HL-60/S4 treated with phorbol 12-myristate 13-acetate at 8.2 ng/mL for 4 days and 3 days (cell line): ENCODE measurements at regions not wholly inside any gene's neighbourhood (a gene's known extent, or its start where the extent isn't known, plus 50 kb on each side); places are given as distances from the start of the nearest gene placed in this dataset.

Source experiments
- in situ Hi-C: fragments of 300-500 bp; cut with MboI; formaldehyde crosslinking; loops from 2 replicates; pipeline ENCODE4 v1.15.0; 2022; ENCODE audit warnings: low sequenced_read_pairs

DNA sequence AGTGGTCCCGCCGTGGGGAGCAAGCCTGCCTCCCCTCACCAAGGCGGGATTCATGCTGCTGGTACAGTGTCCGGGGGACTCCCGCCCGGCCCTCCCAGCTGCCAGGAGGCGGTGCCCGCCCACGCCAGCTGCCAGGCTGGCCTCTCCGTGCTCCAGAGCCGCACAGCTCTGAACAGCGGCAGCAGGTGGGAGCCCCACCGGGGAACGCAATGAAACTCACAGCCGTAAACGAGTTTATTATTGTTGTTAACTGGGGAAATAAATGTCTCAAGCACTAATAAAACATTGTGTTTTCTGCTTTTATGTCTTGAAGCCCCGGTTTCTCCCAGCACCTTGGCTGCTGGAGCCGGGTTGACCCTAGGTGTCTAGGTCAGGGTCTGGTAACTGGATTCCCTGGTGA is 317.7 kb upstream of the TLE3 start:
- in situ Hi-C loops = no loop called here

DNA sequence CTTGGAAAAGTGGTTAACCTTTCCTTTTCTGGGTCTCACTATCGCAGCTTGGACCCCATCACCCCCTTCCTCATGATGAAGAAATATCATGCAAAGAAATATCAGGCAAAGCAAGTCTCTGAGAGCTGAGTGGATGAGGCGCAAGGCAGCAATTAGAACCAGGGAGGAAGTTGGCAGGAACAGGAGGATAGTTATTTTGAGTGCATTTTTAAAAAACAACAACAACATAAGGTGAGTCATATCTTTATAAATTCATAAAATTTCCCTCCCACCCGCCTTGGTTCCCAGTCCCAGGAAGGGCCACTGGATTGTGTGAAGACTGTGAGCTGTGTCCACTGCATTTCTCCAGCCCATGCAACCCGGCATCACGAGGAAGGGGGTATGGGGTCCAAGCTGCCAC is 316.9 kb upstream of the TLE3 start:
- in situ Hi-C loops = no loop called here

DNA sequence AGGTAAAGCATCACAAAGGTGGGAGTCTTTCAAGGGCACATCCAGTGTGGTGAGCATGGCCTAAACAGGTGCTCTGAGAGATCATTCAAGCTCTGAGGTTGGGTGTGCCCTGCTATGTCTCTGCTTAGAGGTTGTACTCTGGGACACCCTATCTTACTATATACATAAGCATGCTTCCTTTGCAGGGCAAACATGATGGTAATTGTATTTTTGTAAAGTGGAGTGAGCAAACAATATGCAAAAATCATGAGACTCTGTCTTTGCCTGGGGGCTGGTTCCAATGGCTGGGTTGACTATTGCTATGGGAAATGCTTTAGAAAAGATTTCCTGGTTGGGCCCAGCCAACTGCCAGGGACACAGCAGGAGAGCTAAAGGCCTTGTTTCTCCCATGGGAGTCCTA is 315.1 kb upstream of the TLE3 start:
- in situ Hi-C loops = no loop called here

DNA sequence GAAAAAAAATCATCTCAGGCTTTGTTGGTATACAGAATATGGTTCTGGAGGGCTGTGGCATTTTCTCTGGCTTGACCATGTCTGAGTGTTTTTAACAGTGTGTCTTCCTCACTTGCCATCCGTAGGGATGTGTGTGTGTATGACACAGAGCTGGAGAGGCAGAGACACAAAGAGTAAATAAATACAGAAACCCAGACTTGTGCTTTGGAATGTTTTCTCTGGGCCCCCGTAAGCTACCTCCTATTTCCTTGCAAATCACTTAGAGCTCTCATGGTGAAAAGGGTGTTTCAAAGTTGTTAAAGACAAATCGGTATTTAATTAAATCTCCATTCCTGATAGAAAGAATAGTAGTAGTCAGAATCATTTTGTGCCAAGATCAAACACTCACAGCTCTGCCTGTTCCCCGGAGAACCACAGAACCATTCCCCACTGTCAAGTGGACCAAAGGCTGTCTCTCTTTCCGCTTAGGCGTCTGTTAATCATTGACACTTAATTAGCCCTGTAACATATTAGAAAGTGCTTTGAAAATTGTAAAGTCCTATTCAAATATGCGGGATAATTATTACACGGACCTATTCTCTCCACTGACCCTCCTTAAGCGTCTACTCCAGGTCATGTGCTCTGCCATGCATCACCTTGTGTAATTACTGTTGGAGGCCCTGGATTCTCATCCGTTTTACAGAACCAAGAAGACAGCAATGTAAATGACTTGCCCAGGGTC is 313.6 kb upstream of the TLE3 start:
- in situ Hi-C loops = no loop called here

DNA sequence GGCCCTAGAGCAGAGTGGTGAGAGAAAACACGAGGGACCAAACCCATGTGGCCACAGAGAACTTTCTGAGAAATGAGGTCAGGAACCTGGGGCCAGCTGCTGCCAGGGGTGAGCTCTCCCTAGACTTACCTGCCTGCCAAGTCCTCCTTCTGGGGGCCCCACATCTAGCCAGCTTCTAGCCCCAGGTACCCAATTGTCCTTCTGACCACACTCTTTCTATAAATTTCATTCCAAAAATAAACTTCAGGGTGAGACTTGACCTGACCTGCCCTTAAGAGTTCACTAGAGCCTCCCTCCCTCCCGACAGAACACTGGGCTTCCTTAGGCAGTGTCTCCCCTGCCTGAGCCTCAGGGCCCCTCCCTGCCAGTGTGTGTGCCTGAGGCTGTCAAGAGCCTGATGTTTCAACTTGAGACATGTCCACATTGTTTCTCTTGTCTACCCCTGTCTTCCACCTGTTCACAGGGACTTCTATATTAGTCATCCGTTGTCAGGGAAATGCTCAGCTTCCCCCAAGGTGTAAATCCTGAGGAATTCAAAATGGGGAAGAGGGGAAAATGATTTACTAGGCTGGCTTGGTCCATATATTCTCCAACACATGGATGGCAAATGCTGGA is 312.8 kb upstream of the TLE3 start:
- in situ Hi-C loops = no loop called here

DNA sequence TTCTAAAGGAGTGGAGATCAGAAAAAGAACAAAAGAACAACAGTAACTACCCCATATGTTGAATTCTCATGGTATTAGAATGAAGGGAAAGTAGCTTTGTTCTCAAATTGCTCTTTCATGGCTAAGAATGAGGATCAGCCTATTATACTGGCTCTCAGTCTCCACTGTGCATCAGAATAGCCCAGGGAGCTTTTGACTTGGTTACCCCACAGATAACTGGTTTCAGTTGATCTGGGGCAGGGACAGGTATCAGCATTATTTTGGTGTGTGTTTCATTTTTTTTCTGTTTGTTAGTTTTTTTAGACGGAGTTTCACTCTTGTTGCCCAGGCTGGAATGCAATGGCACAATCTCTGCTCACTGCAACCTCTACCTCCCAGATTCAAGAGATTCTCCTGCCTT is 311.7 kb upstream of the TLE3 start:
- in situ Hi-C loops = no loop called here

DNA sequence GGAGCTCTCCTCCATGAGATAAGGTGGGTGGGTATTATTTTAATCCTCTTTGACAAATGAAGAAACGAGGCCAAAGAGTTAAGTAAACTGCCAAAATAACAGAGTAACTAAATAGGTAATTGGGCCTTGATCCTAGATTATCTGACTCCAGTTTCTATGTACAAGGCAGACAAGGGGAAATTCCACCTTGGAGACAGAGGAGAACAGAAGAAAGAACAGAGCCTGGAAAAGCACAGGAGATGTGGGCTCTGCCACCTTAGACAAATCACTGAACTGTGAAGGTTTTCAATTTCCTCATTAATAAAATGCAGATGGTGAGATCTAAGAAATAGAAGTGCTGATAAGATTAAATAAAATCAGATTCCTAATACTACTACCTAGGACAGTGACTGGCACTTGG is 310.2 kb upstream of the TLE3 start:
- in situ Hi-C loops = no loop called here

DNA sequence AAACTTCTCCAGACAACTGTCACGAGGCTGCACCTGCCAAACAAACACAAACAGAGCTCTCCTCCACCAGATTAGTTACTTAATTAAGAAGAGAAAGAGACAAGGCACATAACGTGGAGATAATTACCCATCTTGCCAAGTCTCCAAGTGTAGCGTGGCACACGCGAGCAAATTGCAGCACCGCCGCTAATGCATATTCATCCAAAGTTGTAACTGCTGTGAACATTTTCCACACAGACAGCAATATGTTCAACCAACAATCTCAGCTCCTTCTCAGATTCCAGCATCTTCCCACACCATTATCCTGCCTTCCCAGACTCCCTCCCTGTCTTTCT is 309.6 kb upstream of the TLE3 start:
- in situ Hi-C loops = no loop called here

DNA sequence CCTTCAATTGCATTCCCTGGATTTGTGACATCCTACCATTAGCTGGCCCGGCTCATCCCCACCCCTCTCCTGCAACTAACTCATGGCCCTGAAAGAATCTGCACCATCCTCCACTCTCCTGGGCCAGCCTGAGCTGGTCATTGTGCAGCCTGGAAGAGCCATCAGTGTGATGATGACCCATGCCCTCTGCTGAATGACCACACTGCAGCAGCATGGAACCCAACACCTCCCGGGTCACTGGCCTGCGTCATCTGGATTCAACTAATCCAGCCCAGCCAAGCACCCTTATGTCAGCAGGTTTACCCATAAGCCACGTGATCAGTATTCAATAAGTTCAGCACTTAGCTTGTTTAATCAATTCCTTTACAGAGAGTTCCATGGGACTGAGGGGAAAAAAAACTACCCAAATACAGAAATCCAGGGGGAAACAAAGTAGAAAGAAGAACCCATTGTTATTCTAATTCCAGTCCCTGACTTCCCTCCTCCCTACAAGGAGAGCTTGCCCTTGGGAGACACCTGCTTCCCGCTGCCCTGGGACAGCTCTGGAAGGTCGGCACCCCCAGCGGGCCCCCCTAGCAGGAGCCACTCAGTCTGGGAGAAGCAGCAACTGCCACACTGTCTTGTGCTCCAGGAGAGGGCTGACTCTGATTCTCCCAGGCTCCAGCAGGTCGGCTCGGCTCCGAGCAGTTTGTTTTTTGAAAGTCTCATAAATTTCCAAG is 309.1 kb upstream of the TLE3 start:
- in situ Hi-C loops = no loop called here

DNA sequence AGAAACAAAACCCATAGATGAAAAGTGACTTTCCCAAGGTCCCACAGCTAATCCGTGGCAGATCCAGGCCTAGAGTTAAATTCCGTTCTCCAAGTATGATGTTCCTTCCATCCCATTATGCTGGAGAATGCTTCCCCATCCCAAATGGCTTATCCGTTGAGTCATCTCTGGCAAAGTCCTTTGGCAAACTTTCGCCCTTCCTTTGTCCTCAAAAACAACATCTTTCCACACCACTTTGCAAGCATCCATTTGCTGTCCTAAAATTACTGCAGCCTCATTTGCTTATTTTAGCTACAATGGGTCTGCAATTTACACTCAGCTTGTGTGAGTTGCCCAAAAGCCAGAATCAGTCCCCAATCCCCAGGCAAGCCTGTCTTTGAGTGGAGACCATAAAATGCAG is 304.0 kb upstream of the TLE3 start:
- in situ Hi-C loops = no loop called here

DNA sequence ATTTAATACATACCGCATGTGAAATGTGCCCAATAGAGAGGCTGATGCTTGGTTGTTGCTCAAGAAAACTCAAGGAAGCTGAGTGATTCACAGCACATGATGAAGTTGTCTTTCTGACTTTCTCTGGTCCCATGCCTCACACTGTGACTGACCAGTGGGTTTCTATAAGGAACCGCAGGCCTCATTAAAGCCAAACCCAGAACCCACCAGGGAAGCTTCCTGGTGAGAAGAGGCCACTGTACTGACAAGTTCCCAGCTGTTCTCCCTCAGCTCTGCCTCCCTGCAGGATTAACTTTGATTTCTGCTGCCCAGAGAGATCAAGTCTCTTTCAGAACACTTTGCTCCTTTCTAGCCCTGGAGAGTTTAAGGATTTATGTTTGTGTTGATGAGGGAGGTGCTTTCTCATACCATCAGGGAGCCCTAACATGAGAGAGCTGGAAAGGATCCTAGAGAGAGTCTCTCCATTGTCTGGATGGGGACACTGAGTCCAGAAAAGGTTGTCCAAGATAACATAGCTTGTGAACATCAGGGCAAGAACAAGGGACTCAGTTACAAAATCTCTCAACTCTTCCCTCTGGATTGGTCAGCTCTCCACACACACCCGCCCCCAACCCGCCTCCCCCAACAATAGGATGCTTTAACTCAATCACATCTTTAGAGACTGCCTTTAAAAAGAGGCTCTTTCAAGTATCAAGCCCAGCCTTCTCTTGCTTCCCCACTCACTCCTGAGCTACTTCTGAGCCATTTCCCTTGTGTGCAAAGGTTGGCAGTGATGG is 303.2 kb upstream of the TLE3 start:
- in situ Hi-C loops = no loop called here

DNA sequence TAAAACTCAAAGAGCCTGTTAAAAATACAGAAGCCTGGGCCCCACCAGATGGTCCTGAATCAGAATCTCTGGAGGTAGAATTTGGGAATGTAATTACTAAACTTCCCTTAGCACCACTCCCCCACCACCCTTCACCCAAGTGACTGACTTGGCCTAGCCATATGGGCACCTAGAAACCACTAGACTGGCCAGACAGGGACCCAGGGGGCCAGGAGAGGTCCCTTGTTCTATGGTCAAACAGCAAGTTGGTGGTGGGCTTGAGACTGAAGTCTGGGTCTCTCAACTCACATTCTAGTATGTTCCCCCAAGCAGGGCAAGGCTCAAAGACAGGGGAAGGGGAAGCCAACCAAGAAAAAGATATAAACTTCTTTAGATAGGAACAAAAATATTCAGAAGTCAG is 301.5 kb upstream of the TLE3 start:
- in situ Hi-C loops = no loop called here

DNA sequence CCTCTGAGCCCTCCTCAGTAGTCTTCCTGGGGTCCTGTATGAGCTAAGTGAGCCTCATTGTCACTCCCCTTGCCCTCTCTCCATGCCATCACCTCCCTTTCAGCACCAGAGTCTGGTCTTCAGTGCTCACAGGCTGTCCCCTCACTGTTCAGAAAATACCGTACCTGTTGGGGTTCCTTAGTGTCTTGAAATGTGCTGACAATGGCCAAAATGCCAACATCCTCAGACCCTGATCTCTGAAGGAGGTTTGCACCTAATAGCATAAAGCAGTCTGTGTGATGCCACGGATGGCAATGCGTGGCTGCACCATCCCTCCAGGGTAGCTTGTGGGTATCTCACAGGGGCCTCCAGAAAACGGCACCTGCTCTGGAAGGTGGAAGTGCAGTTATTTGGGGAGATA is 301.0 kb upstream of the TLE3 start:
- in situ Hi-C loops = no loop called here

DNA sequence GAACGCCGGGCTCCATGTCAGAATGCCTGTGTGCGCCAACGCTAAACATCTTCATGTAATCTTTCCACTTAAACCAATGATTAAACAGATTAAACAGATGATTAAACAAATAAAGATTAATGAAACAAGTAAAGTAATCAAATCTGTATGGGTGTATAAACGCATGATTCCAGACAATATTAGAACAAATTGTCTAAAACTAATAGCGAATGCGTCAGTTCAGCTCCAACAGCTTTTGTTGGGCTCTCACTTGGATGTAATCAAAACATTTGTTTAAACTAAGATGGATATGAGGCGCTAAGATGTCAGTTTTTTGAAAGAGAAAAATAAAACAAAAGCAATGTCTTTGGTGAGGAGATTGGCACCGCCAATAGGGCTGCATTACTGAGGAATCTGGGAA is 299.1 kb upstream of the TLE3 start:
- in situ Hi-C loops = no loop called here

DNA sequence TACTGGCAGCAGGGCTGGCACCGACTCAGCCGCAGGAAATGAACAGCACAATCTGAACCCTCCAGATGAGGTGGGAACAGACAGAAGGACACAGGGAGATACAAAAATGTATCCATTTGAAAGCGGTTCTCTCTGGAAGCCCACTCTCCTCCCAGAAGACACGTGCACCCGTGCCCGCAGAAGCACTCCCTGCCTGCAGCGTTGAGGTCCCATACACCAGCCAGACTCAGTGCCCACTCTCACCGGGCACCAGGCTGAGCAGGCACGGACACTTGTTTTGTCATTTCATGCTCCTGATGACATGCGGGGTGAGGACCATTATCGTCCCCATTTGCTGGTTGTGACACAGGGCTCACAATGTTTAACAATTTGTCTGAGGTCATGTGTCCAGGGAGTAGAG is 297.4 kb upstream of the TLE3 start:
- in situ Hi-C loops = no loop called here

DNA sequence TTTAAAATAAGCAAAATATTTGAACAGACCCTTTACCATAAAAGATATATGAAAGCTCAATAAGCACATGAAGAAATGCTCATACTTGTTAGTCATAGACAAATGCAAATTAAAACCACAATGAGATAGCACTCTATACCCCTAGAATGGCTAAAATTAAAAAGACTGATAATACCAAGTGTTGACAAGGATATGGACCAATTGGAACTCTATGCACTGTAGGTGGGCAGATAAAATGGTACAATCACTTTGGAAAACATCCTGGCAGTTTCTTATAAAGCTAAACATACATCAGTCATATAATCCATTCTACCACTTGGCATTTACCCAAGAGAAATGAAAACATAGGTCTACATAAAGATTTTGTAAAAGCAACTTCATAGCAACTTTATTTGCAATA is 293.0 kb upstream of the TLE3 start:
- in situ Hi-C loops = no loop called here

DNA sequence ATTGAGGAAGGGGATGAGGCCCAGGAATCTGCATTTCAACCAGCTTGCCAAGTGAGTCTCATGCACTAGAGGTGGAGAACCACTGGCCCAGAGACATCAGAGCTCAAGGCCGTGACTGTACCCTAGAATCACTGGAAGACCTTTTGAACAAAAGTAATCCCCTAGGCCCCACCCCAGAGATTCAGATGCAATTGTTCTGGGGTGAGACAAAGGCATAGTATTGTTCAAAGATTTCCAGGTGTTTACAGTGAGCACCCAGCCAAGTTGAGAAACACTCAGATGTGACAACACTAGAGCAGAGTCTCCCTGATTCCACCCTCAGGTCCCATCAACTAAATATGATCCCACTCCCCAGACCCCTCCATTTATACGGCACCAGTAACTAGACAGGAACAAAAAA is 290.3 kb upstream of the TLE3 start:
- in situ Hi-C loops = no loop called here

DNA sequence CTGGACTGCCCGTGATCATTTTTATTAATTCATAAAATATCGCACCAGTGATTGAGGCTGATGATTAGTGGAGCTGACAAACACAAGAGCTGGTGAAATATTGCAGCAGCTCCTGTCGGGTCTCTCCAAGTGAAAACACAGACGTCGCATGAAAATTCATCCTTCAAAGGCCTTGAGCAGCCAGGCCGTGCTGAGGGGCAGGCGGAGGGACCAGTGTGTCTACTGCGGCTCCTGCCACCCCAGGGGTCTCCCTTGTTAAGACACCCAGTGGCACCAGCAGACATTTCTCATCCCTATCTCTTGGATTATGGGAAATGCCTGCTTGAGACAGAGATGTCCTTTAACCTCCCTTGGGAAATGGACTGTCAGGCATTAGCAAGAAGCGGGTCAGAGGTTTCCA is 289.4 kb upstream of the TLE3 start:
- in situ Hi-C loops = no loop called here

DNA sequence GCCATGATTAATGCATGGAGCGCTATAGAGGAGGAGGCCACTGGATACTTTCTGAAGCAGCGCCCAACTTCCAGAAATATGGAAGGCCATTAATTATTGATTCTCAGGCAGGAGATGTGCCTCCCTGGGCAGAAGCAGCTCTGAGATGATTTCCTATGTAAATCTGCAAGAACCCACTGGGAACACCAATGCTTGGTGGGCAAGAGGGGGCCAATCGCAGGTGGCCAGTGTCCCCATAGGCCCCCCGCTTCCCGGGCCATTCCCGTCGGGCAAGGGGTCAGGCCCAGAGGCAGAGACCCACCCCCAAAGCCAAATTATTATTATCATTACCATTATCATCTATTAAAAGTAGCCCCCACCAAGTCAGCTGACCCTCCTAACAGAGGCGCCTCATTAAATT is 288.0 kb upstream of the TLE3 start:
- in situ Hi-C loops = no loop called here

DNA sequence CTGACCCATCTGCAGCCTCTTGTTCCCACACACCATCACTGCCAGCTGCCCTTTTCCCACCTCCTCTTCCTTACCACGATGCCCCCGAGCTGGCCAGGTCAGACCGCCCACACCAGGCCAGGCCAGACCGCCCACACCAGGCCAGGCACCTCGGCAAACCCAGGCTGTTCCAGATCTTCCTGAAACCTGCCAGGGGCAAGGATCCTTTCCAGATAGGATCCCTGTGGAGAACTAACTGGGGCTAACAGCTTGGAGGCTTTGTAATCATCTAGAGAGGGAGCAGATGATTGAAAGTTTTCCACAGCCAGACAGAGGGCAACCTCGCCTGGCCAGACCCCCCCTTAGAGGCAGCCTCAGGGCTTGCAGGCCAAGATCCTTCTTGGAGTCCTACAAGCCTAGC is 287.3 kb upstream of the TLE3 start:
- in situ Hi-C loops = no loop called here

DNA sequence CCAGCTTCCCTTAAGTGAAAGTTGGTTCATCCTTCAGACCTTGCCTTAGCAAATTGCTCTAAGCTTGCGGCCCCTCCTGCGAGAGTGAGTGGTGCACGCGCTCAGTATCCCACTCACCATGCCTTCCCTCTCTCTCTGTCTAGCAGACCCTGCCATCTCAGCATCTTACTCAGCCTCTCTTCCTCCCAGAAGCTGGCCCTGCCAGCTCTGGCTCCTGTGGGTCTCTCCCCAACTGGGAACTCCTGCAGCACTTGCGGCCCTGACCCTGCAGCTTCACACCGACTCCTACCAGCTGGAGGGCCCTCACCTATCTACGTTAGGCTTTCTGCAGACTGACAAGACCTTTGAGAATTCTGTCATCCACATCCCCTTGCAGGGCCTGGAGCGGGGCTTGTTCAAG is 286.1 kb upstream of the TLE3 start:
- in situ Hi-C loops = no loop called here
